GM12891 (cell line): ENCODE measurements at regions not wholly inside any gene's neighbourhood (a gene's known extent, or its start where the extent isn't known, plus 50 kb on each side); places are given as distances from the start of the nearest gene placed in this dataset.

ENCODE experiments used
- DNase-seq: peaks from one replicate; pipeline ENCODE4 v3.0.0; 2011; ENCODE audit warnings: low spot score; ENCODE audit not compliant: insufficient read length
- FAIRE-seq: peaks from 2 replicates; lab custom pipeline; 2011; peaks lifted over from hg19 to GRCh38; lab: Jason Lieb, UNC
- PAX5 ChIP-seq: IDR thresholded peaks from 2 replicates; pipeline ENCODE4 v1.6.1; 2011; ENCODE audit warnings: low read length, moderate library complexity, mild to moderate bottlenecking; ENCODE audit not compliant: insufficient read depth, severe bottlenecking
- POLR2A ChIP-seq: IDR thresholded peaks from 2 replicates; pipeline ENCODE4 v1.6.1; 2011; ENCODE audit warnings: low read depth, low read length, control low read depth
- POLR2AphosphoS5 ChIP-seq: IDR thresholded peaks from 2 replicates; pipeline ENCODE4 v1.6.1; 2011; ENCODE audit warnings: low read depth, low read length, control low read depth
- POU2F2 ChIP-seq: IDR thresholded peaks from 2 replicates; pipeline ENCODE4 v1.6.1; 2011; ENCODE audit warnings: low read depth, mild to moderate bottlenecking, control low read depth, low read length, moderate library complexity
- SPI1 ChIP-seq: IDR thresholded peaks from 2 replicates; pipeline ENCODE4 v1.6.1; 2011; ENCODE audit warnings: low read depth, low read length, control low read depth
- TAF1 ChIP-seq: IDR thresholded peaks from 2 replicates; pipeline ENCODE4 v1.6.1; 2011; ENCODE audit warnings: low read depth, low read length, control low read depth

DNA sequence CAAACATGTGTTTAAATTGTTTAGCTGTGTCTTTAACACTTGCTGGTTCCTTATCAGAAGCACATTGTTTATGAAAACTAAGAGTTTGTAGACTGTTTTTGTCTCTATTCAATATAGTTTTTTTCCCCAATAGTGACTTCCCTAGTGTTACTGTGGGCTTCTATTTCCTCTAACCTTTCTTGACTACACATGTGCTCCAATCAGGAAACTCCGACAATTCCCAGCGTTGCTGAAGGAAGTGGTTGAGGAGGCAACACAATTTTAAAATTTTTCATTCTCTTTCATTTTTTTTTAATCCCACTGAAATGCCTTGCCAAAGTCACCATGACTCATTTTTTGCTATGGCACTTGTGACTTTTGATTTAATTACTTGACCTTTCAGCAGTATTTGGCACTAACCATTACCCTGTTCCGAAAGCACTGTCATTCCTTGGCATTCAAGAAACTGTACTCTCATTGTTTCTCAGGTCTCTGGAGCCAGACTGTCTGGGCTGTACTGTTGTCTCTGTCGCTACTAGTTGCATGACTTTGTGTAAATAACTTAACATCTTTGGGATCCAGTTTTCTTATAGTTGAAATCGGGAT, 67.6 kb upstream of the FREM3 start:
- DNase-seq (no peak), FAIRE-seq (no peak)
- TF ChIP-seq POLR2AphosphoS5 (no peak), POLR2A (no peak), SPI1 (no peak), POU2F2 (no peak), PAX5 (no peak), TAF1 (no peak)

DNA sequence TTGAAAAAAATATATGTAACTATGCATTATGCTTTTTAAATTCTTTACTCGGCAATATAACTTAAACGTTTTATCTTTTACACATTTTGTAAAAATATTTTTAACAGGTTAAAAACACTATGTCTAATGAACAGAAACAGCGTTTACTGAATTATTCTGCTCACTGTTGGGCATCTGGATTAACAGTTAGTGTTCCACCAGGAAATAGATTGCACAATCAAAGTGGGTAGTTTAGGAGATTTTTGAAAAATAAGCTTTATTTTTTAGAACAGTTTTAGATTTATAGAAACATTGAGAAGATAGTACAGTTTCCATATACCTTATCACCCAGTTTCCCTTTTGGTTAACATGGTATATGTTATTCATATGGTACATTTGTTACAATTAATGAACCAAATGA, 63.1 kb upstream of the FREM3 start:
- DNase-seq = no peak
- FAIRE-seq = no peak
- TF ChIP-seq POLR2A (no peak), TAF1 (no peak), PAX5 (no peak), POLR2AphosphoS5 (no peak), POU2F2 (no peak), SPI1 (no peak)

- TF ChIP-seq POLR2A (no peak), SPI1 (no peak)
- FAIRE-seq = no peak
- no peak for DNase-seq
Observed at GRCh38 chr4:143762511-143762910, 62.0 kb upstream of the FREM3 start.
